HG02870 (cell line): ENCODE measurements at regions not wholly inside any gene's neighbourhood (a gene's known extent, or its start where the extent isn't known, plus 50 kb on each side); places are given as distances from the start of the nearest gene placed in this dataset.

Source experiments
- ATAC-seq: cut with Tn5 transposase; IDR thresholded peaks from one replicate; pipeline ENCODE4 v1.9.1; 2021; ENCODE audit warnings: mild to moderate bottlenecking, moderate library complexity; ENCODE audit not compliant: unreplicated experiment

DNA sequence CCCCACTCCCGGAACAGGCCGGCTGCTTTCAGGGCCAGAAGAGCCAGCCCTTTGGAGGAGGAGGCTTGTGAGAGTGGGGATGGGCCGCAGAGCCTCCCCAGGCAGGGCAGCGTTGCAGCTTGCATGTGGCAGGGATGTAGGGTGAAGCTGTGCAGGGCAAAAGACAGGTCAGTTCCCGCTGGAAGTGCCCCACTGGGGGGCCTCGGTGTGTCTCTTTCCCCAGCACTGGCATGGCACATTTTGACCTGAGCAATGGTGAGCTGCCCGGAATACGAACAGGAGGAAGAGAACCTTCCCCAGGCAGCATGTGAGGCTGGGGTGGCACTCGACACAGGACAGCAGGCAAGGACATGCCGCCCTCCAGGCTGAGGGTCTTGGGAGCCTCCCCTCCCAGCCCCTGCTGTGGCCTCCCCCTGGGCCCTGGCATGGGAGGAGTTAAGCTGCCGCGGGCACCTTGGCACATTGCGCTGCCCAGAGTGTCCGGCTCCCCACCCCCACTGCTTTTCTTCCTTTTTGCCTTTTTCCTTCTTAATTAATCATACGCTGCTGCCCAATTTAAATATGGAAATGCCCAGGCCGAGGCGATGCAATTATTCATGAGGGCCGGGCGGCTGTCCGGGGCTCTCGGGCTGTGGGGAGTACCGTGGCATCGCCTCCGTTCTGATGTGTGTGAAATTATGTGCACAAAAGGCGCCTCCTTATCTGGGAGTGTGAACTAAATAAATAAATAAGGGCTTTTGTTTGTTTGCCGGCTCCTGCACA is 76.0 kb upstream of the WNT7B start:
- no peak for ATAC-seq

DNA sequence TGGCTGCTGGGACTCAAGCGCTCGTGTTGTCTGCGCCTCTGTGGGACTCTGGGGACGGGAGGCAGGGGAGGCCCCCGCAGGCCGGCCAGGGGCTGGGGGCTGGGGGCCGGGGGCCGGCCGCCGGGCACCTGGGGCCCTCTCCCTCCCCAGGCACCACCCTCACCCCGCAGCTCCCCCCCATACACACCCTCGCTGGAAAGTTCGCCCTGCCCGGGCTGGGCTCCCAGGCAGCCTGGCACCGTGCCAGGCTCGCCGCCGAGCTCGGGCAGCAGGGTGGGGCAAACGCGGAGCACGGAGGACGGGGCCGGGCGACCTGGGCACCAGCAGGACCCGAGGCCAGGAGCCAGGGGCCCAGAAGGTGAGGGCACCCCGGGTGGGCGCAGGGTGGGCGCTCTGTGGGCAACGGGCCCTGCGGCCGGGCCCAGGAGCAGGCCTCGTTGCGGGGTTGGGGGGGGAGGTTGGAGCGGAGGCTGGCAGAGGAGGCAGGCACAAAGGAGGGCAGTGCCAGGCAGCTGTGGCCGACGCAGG is 76.7 kb upstream of the WNT7B start:
- ATAC-seq, result no peak

DNA sequence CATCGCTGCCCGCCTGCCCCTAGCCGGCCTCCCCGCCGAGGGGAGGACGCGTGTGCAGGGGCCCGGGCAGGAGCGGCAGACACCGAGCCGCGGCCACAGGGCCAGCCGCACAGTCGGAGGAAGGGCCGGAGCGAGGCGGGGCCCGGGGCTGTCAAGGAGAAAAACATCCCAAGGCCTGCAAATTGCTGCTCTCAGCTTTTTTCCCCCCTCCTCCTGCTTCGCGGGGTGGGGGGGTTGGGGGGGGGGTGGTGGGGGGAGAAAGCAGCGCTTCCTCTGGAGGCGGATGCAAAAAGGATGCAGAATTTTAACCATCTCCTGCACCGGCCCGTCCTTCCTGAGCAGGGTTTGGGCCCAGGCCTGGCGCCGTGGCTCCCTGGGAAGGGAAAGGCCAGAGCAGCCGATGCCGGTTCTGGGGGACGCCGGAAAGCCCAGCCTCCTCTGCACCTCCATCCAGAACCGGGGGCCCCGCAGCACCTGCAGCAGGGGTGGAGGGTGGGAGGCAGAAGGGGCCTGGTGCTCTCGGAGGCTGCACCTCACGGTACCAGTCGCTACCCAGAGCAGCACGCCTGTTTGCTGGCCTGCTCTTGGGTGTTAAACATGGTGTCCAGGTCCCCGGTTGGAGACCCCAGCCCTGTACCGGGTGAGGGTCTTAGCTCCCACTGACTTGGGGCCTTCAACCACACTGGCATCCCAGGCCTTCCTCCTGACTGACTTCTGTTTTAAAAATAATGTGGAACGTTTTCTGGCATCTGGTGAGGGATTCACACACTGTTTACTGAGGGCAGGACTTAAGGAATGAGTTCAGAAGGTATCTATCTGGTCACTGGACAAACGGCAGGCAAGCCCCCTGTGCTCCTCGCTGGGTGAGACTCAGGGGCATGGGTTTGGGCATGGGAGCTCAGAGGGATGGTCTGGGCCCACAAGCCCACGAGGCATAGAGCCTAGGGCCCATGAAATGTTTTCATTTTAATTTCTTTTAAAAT is 77.4 kb upstream of the WNT7B start:
- ATAC-seq, result no peak

DNA sequence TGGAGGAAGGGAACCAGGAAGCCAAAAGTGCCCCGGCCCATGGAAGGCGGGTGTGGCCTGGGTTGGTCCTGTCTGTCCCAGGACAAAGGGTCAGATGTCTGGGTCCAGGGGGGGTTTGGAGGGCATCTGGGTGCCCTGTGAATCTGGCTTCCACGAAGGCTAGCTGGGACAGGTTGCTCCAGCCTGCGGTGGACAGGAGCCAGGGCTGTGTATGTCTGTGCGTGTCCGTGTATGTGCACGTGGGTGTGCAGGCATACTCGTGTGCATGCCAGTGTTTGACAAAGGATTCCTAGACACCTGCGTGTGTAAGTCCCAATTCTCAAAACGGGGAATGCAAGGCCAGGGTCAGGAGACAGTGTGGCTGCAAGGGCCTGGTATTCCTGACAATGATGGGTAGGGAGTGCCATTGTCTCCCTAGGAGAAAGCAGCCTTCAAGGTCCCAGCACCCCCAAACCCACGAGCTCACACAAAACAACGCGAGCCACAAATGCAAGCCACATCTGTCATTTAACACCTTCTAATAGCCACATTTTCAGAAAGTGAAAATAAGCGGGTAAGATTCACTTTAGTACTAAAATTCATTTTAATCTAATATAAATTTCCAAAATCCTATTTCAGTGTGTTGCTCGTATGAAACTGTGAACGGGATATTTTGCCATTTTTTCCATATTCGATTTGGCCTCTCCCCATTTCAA is 78.4 kb upstream of the WNT7B start:
- ATAC-seq, result no peak

DNA sequence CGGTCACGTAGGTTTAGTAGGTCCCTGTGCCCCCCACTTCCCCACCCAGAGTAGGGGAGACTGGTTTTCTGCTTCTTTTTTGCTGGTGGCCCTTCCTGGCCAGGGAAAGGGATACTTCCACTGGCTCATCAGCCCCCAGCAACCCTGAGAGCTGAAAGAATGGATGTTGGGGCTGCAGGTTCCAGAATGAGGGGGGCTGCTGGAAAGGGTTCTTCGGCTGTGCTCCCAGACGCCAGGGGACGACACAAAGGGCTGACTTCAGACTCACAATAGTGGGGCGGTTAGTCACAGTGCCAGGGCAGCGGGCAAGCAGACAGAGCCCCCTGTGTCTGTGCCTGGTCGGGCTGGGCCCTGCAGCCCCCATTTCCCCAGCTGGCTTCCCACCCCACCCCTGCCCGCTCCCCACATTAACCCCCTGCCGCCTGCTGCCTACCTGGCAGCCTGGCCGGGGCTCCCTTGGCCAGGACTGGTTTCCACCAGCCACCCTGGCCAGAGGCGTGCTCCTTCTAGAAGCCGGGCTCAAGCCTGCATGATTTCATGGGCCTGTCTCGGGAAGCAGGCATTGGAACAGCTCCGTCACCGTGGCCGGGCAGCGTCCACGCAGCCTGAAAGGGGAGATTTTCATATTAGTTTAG is 79.1 kb upstream of the WNT7B start:
- ATAC-seq, result no peak

DNA sequence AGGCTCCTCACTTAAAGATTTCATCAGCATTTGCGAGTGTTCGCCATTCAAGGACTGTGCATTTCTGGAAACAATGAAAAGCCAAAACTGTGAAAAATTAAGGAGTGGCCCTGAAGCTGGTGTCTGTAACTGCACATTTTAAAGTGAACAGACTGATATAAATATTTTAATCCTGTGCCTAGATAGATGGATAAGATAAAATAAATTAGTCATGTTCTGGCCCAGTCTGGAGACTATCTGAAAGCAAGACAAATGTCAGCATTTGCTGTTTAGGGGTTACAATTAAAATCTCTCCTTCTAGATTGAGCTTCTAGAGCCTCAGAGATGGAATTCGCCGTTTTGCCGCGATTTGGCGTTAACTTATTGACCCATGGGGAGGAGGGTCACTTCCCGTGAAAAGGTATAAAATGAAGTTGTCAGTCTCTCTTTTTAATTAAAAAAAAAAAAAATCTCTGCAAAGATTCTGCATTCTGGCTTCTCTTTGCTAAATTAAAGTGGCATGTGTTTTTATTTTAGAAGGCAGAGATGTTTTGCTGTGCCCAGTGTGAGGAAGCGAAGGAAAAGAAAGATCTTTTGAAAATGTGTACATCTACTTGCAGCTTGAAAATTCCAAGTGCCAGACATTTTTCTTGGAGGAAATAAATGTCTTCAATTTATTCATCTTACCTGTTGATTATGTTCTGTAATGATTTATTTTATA is 79.7 kb upstream of the WNT7B start:
- no peak for ATAC-seq

DNA sequence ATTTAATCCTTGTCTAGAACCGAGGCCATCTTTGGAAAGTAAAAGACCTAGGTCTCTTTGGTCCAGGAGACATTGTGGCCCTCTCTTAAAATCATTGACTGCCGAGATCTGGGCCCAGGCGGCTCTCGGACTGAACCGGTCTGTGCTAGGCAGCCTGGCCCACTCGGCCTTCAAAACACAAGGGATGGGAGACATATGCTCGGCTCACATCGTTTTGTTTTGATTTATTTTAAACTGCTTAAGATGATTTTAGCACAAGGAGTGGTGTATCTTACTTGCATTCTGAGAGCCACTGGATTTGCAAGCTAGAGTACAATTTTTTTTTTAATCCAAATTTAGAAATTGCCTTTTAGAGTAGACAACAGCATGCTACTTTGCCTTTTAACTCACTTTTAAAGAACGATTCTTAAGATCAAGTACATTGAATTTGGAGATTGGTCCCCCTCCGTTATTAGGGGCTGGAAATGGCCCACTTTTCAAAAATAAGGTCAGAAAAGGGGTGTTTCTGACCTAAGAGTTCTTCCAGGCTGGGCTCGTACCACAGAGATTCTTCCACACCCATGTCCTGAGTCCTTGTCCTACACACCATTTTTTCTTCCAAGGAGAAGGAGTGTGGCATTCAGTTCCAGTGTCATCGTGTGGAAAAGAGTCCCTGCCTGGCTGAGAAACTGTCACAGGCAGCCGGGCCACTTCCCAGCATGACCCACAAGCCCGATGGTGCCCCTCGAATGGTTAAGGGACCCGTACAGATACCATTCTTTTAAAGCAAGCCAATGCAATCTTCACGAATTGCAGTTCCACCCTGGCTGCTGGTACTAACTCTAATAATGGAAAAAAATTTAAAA is 80.5 kb upstream of the WNT7B start:
- no peak for ATAC-seq

DNA sequence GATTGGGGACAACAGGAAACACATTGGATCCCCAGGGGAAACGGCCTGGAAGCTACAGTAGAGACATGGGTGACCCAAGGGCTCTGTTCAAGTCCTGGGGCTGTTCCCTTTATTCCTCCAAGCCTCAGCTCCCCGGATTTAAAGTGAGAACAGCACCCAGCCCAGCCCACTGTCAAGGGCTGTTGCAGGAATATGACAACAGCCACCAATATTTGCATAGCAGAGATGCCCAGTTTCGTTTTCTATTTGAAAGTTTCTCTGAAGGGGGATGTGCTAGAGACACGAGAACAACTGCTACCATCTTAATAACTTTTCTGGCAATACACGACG is 81.1 kb upstream of the WNT7B start:
- ATAC-seq, result peak; percentile 65

DNA sequence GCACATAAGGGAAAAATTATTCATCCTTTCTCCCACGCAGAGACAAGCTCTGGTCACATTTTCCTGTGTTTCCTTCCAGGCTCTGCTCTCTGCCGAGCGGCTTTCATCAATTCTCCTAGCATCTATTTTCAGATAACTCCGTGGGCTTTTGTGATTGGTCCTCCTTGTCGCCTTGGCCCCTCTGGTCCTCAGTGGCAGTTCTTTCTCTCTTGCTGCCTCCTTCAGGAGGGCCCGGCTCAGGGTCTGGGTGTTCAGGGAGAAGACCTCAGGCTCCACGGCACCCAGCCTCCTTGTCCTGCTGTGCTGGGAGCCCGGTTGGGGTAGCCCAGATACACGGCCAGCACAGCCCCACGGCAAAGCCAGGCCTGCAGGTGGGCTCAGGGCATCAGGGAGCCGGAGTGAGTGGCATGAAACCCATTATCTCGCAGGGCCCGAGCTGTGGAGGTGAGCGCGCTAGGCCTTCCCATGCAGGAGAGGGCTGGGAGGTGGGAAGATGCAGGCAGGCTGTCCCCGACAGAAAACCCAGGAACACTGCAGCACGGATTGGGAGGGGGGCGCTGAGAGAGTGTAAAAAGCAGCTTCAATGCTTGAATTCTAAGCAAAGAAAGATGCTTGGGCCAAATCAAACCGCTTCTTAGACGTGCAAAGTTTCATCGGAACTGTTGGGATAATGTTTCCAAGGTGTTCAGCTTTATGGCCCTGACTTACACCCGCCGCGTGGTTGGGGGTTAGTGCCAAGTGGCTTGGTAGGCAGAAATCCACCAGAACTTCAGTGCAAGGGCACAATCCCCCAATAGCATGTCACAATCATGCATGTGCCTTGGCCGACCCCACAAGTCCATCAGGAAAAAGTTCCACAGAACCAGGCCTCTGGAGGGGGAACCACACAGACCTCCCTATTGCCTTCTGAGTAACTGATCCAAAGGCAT is 81.9 kb upstream of the WNT7B start:
- ATAC-seq, result no peak

DNA sequence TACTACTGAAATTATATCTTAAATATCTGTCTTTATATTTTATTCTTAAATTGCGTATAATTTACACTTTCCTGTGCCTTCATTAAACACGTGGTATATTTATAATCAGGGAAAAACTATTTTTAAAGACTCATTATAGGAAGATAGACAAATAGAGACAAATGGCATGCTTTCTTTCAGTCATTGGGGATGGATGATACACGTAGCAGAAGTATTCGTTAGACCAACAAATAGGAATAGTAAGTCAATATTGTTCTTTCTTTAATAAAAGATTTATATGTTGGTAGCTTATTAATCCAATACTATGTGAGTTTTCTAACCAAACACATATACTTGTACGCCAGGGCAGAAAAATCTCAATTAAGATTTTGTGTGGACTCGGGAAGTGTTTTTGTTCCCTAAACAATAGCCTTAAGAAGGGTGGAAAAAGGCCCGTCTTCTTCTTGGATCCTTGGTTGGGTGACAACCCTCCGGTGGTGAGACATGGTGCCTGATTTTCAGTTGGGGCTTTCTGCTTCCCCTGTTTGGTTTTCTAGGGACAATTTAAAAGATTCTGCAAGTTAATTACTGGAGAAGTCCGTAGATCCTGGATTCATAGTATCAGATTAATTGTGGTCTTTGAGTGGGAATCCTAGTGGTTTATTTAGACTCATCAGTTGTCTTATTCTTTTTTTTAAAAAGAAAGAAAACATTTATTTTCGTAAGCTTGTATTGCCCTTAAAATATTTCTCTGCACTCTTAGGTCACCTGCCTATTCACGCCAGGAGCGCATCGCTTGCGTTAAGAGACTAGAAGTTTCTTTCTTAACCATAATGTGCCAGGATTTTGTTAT is 83.5 kb upstream of the WNT7B start:
- ATAC-seq, result no peak

DNA sequence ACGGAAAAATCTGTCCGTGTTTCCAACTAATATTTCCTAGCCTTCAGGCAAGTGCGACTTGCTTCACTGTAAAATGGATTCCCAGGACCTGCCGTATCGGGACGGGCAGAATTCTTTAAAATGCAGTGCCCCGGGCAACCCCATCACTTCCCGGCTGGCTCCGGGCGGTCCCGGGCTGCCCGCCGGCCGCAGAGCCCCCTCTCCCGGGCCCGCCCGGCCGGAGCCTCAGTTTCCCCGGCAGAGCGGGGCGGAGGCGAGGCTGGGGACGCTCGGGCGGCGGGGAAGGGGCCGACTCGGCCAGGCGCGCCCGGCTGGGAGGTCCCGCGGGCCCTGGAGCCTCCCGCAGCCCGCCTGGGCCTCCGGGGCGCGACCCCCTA is 84.2 kb upstream of the WNT7B start:
- no peak for ATAC-seq

DNA sequence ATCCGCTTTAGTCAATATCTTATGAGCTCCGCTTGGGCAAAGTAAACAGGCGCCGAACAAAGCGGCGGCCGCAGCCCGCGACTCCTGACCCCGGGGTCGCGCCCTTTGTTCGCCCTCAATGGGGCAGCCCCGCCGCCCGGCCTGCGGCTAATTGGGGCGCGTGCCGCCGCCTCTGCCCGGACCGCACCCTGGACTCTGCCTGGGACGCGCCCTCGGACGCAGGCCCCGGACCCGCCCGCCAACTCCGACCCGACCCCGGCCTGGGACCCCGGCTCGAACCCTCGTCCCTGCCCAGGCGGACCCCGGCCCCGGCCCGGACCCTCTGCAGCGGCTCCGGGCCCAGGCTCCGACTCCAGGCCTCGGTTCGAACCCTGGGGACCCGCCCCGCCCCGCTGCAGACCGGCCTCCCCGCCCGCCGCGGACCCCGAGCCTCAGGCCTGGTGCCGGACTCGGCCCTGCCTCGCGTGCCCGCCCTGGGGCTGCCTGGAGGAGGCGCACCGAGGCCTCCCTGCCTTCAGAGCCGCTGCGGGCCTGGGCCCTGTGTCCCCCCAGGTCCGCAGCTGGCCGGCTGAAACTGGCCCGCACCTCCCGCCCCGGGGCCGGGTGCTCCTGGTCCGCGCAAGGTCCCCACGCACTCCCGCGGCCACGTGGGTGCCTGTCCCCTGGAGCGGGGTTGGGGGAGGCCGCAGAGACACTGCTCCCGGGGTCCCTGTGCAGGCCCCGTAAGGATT is 84.7 kb upstream of the WNT7B start:
- ATAC-seq, result no peak

DNA sequence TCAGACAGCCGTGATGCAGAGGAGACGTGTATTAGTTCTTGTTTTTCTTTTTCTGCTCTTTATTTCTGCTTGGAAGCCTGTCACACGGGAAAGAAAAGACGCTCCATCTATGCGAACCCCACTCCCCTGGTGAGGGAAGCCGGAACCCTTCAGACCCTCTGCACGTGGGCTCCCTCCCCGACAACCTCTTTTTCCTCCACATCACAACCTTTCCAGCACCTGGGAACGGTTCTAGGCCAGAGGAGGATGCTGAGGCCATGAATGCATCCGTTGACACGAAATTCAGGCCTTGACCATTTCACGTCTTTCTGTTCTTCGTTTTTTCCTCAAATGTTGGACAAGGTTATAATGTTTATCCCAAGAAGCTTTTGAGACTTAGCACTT is 85.3 kb upstream of the WNT7B start:
- ATAC-seq, result no peak

DNA sequence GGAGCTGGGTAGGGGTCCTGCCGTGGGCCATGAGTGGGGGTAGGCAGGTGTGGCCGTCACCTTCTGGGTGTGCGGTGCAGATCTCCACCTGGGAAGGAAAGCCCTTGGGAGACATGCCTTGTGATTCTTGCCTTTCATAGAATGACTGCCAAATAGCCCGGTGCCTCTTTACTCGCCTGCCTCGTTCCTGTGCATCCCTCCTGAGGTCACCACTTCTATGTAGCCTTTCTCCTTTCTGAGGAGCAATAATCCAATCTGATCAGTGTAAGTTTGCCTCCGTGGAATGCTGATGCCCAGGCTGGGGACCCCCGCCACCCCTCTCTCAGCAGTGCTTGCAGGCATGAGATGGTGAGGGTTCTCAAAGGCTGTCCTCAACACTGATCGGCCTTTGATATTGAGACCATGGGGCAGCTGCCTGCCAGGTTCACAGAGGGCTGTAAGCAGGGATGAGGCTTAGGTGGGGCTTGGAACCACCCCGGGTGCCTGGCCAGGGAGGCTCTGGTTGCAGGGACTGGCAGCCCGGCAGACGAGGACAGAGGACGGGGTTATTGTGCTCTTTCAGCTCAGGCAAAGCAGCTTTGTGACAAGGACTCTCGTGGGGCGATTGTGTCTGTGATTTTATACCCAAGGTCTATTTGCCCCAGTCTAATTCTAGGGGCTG is 86.1 kb upstream of the WNT7B start:
- no peak for ATAC-seq

DNA sequence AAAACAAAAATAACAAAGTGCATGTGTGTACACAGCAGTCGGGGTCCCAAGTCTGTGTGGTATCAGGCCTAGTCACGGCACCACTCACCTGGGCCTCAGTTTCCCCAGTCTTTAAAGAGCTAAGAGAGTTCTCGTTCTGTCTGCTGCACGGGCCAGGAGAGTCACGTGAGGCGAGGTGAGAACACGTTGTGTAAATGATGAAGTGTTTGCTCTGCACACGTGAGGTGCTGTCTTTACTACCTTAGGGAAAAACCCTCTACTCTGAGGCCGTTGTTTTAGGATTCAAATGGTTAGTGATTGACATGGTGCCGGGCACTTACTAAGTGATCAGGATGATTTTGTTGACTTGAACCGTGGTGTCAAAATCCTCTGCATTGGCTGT is 86.5 kb upstream of the PPARA start:
- ATAC-seq, result no peak

DNA sequence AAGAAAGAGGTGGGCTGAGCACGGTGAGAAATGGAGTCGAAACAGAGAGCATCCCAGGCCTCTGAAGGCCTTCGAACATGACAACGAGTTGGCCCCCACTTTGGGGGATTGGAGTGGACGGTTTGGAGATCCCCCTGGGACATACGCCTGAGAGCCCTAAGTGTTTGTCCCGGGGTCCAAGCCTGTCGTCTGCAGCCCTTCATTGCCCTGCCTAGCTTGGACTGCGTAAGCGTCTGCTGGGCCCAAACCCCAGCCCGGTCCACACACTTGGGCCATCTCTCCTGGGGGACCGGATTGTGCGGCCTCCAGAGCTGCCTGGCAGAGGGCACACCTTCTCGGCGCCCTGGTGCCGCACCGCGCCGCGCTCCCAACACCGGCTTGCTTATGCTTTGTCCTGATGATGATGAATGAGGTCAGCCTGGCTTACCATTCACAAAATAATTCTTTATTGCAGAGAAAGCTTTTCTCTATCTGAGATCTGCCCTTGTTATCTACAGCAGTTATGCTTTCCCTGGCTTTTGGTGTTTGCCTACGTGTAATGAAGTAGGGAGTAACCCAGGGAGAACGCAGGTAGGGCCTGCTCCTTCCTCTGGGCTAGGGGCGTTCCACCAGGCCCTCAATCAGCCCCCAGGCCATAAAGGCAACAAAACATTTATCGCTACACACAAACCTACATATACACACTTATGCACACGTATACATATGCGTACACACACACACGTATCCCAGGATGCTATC is 85.9 kb upstream of the PPARA start:
- no peak for ATAC-seq
